GM12878 (cell line): ENCODE measurements at regions not wholly inside any gene's neighbourhood (a gene's known extent, or its start where the extent isn't known, plus 50 kb on each side); places are given as distances from the start of the nearest gene placed in this dataset.

ENCODE experiments used
- ATAC-seq: fragments of 200-7000 bp; cut with Tn5 transposase; 3 replicates; pipeline ENCODE4 v1.9.1; 2020; ENCODE audit warnings: mild to moderate bottlenecking, moderate library complexity
- BruUV-seq: library from RNA; stranded (reverse); fragments of 400-500 nt; replicated peaks from 2 replicates; lab custom pipeline; 2021; lab: Mats Ljungman, UMichigan
- CTCF ChIA-PET: fragments of 300-600 bp; sonication (Branson Sonifier 250); formaldehyde crosslinking; extraction: SDS; loops from one replicate; lab custom pipeline; 2021; ENCODE audit warnings: inconsistent platforms; lab: Yijun Ruan, JAX
- POLR2A ChIA-PET: fragments of 350-600 bp; formaldehyde crosslinking; extraction: SDS; loops from one replicate; lab custom pipeline; 2021; ENCODE audit warnings: inconsistent platforms; lab: Charles Lee
- RAD21 ChIA-PET: fragments of 300-600 bp; sonication (Branson Sonifier 250); formaldehyde crosslinking; loops from one replicate; lab custom pipeline; 2023; ENCODE audit warnings: antibody characterized with exemption; ENCODE audit not compliant: unreplicated experiment; lab: Charles Lee
- SMC1A ChIA-PET: fragments of 300-600 bp; sonication (Branson Sonifier 250); formaldehyde crosslinking; loops from one replicate; lab custom pipeline; 2023; ENCODE audit not compliant: unreplicated experiment, uncharacterized antibody; lab: Charles Lee
- DNase-seq: peaks from one replicate; pipeline ENCODE4 v3.0.0-alpha.2; 2011; ENCODE audit warnings: low read depth, low spot score
- FAIRE-seq: peaks from 3 replicates; lab custom pipeline; 2011; peaks lifted over from hg19 to GRCh38; lab: Jason Lieb, UNC
- H2AFZ ChIP-seq: 2 replicates; pipeline ENCODE4 v1.6.0; 2011; ENCODE audit warnings: low read depth, low read length, control low read depth; ENCODE audit not compliant: control insufficient read depth
- H3K27ac ChIP-seq: 2 replicates; pipeline ENCODE4 v1.5.1; 2011; ENCODE audit warnings: control low read depth; ENCODE audit not compliant: control insufficient read depth, insufficient read depth
- H3K27me3 ChIP-seq, 2 experiments: replicated peaks in 1 of 2; 2 replicates each; pipeline versions ENCODE4 v1.6.0 to v1.6.1; 2011; ENCODE audit warnings: low read length in 1 of 2; ENCODE audit not compliant: control insufficient read depth in 2 of 2, insufficient read depth in 2 of 2
- H3K36me3 ChIP-seq, 2 experiments: 2 replicates each; pipeline ENCODE4 v1.5.1; 2011; ENCODE audit warnings: low read length in 1 of 2; ENCODE audit not compliant: control insufficient read depth in 2 of 2, insufficient read depth in 2 of 2
- H3K4me1 ChIP-seq: 2 replicates; pipeline ENCODE4 v1.6.1; 2011; ENCODE audit warnings: mild to moderate bottlenecking, low read length, moderate library complexity, mixed read lengths; ENCODE audit not compliant: control insufficient read depth, insufficient read depth
- H3K4me2 ChIP-seq: 2 replicates; pipeline ENCODE4 v1.6.0; 2011; ENCODE audit warnings: control low read depth; ENCODE audit not compliant: control insufficient read depth, insufficient read depth
- H3K4me3 ChIP-seq: fragments of 200-600 bp; sonication (generic); 2 replicates; pipeline ENCODE4 v1.5.1; 2016
- H3K79me2 ChIP-seq: 2 replicates; pipeline ENCODE4 v1.6.0; 2011; ENCODE audit warnings: low read length; ENCODE audit not compliant: control insufficient read depth, insufficient read depth
- H3K9ac ChIP-seq: 2 replicates; pipeline ENCODE4 v1.8.0; 2011; ENCODE audit warnings: low read length, control low read depth, mixed read lengths; ENCODE audit not compliant: control insufficient read depth, insufficient read depth
- H3K9me3 ChIP-seq: replicated peaks from 3 replicates; pipeline ENCODE4 v1.5.1; 2011; ENCODE audit warnings: mild to moderate bottlenecking, low read length; ENCODE audit not compliant: control insufficient read depth, insufficient read depth
- H4K20me1 ChIP-seq: 2 replicates; pipeline ENCODE4 v1.6.0; 2011; ENCODE audit not compliant: control insufficient read depth, insufficient read depth
- IKZF2 ChIP-seq, 2 experiments: fragments of 450-650 bp; IDR thresholded peaks; 2 replicates each; pipeline ENCODE4 v1.6.1; 2017; ENCODE audit warnings: mild to moderate bottlenecking in 2 of 2, moderate library complexity in 2 of 2
- KAT2A ChIP-seq: conservative IDR thresholded peaks from 2 replicates; pipeline ENCODE4 v1.6.1; 2011; ENCODE audit warnings: low read depth, low read length; ENCODE audit not compliant: control insufficient read depth
- NR2C1 ChIP-seq: fragments of 450-650 bp; IDR thresholded peaks from 2 replicates; pipeline ENCODE4 v1.6.1; 2017; ENCODE audit warnings: antibody characterized with exemption, mild to moderate bottlenecking, moderate library complexity
- POLR2AphosphoS2 ChIP-seq: IDR thresholded peaks from 2 replicates; pipeline ENCODE4 v1.6.1; 2011; ENCODE audit warnings: low read depth, mild to moderate bottlenecking, low read length, improper control_type of control experiment, moderate library complexity
- RAD21 ChIP-seq: IDR thresholded peaks from 2 replicates; pipeline ENCODE4 v1.6.1; 2011; ENCODE audit warnings: mild to moderate bottlenecking, low read depth, low read length, moderate library complexity; ENCODE audit not compliant: insufficient read depth
- RB1 ChIP-seq: fragments of 450-650 bp; formaldehyde crosslinking; IDR thresholded peaks from 2 replicates; pipeline ENCODE4 v1.6.1; 2017; ENCODE audit warnings: mild to moderate bottlenecking, borderline replicate concordance
- SIX5 ChIP-seq: IDR thresholded peaks from 2 replicates; pipeline ENCODE4 v1.6.1; 2011; ENCODE audit warnings: mild to moderate bottlenecking, low read depth, low read length, moderate library complexity; ENCODE audit not compliant: severe bottlenecking
- SMARCA5 ChIP-seq: fragments of 450-650 bp; IDR thresholded peaks from 2 replicates; pipeline ENCODE4 v1.6.1; 2017; ENCODE audit warnings: mild to moderate bottlenecking
- STAT3 ChIP-seq: IDR thresholded peaks from 2 replicates; pipeline ENCODE4 v1.6.1; 2011; ENCODE audit warnings: low read depth, low read length, improper control_type of control experiment
- ZBED1 ChIP-seq: IDR thresholded peaks from 2 replicates; pipeline ENCODE4 v1.6.1; 2016; ENCODE audit warnings: borderline replicate concordance
- WGBS: methylation state at CpG from one replicate; pipeline ENCODE4 v1.1.6; 2016; ENCODE audit warnings: low lambda C conversion rate; ENCODE audit not compliant: insufficient replicate concordance, insufficient coverage; ENCODE audit errors: missing lambda C conversion rate; 5-methylcytosine and 5-hydroxymethylcytosine counted together
- in situ Hi-C: fragments of 300-500 bp; cut with MboI; formaldehyde crosslinking; loops from 9 replicates; pipeline ENCODE4 v1.14.3; 2018; ENCODE audit warnings: mixed read lengths
- intact Hi-C: fragments of 100-400 bp; cut with micrococcal nuclease; formaldehyde crosslinking; loops from one replicate; pipeline ENCODE4 v1.14.2; 2022; ENCODE audit not compliant: unreplicated experiment
- TF ChIP-seq, protein P1 (sequence below): fragments of 450-650 bp; IDR thresholded peaks from 2 replicates; pipeline ENCODE4 v1.6.1; 2017; ENCODE audit warnings: antibody characterized with exemption, mild to moderate bottlenecking, moderate library complexity
- TF ChIP-seq, protein P2 (sequence below): fragments of 150-350 bp; IDR thresholded peaks from 2 replicates; pipeline ENCODE4 v1.6.1; 2016; ENCODE audit warnings: low read depth, low read length
- TF ChIP-seq, protein P3 (sequence below): fragments of 450-650 bp; formaldehyde crosslinking; IDR thresholded peaks from 2 replicates; pipeline ENCODE4 v1.5.0; 2022; ENCODE audit warnings: mild to moderate bottlenecking, missing genetic modification characterization
- TF ChIP-seq, protein P4 (sequence below): IDR thresholded peaks from 2 replicates; pipeline ENCODE4 v1.6.1; 2011; ENCODE audit warnings: mild to moderate bottlenecking, low read depth, low read length, moderate library complexity; ENCODE audit not compliant: insufficient replicate concordance

DNA sequence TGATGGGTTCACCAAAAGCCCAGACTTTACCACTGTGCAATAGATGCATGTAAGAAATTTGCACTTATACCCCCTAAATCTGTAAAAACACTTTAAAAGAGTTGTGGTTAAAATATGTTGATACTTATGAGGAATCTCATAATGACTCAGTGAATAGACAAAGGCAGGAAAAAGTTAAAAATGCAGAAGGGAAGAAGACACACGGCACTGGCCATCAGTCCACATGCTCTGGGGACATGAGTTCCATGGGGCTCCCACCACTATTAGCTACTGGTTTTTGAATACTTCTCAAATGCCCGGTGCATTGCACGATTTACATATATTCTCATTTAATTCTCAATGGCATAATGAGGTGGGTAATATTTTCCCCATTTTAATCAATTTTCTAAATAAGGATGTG, 59.3 kb upstream of the BLID start (continued):
- TF ChIP-seq STAT3 = no peak
- TF ChIP-seq, protein P1, sequence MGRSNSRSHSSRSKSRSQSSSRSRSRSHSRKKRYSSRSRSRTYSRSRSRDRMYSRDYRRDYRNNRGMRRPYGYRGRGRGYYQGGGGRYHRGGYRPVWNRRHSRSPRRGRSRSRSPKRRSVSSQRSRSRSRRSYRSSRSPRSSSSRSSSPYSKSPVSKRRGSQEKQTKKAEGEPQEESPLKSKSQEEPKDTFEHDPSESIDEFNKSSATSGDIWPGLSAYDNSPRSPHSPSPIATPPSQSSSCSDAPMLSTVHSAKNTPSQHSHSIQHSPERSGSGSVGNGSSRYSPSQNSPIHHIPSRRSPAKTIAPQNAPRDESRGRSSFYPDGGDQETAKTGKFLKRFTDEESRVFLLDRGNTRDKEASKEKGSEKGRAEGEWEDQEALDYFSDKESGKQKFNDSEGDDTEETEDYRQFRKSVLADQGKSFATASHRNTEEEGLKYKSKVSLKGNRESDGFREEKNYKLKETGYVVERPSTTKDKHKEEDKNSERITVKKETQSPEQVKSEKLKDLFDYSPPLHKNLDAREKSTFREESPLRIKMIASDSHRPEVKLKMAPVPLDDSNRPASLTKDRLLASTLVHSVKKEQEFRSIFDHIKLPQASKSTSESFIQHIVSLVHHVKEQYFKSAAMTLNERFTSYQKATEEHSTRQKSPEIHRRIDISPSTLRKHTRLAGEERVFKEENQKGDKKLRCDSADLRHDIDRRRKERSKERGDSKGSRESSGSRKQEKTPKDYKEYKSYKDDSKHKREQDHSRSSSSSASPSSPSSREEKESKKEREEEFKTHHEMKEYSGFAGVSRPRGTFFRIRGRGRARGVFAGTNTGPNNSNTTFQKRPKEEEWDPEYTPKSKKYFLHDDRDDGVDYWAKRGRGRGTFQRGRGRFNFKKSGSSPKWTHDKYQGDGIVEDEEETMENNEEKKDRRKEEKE = no peak
- TF ChIP-seq, protein P2, sequence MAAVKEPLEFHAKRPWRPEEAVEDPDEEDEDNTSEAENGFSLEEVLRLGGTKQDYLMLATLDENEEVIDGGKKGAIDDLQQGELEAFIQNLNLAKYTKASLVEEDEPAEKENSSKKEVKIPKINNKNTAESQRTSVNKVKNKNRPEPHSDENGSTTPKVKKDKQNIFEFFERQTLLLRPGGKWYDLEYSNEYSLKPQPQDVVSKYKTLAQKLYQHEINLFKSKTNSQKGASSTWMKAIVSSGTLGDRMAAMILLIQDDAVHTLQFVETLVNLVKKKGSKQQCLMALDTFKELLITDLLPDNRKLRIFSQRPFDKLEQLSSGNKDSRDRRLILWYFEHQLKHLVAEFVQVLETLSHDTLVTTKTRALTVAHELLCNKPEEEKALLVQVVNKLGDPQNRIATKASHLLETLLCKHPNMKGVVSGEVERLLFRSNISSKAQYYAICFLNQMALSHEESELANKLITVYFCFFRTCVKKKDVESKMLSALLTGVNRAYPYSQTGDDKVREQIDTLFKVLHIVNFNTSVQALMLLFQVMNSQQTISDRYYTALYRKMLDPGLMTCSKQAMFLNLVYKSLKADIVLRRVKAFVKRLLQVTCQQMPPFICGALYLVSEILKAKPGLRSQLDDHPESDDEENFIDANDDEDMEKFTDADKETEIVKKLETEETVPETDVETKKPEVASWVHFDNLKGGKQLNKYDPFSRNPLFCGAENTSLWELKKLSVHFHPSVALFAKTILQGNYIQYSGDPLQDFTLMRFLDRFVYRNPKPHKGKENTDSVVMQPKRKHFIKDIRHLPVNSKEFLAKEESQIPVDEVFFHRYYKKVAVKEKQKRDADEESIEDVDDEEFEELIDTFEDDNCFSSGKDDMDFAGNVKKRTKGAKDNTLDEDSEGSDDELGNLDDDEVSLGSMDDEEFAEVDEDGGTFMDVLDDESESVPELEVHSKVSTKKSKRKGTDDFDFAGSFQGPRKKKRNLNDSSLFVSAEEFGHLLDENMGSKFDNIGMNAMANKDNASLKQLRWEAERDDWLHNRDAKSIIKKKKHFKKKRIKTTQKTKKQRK = no peak
- TF ChIP-seq KAT2A = no peak
- no peak for TF ChIP-seq IKZF2 (IDR thresholded peaks at IDR 0.05)
- no peak for TF ChIP-seq SMARCA5
- TF ChIP-seq ZBED1 = no peak
- no peak for TF ChIP-seq SIX5

DNA sequence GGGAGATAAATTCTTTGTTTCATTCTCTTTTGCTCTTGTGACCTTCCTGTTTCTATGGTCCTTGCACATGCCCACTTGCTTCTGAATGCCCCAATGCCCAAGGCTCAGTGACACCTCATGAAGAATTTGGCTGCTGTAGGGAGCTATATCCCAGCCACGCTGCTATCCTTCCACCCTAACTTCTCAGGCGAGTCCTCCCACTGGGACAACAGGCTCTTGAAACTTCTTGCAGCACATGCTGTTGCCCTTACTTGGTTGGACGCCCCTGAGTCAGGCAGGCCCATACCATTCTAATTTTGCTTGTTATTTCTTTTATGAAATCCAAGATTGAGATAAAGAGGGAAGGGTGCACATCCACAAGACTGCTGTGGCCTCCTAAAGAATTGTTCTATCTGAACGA, 57.6 kb upstream of the BLID start:
- POLR2A ChIA-PET = no interaction called here
- H3K9ac ChIP-seq = no peak overlapping the region
- H3K27me3 ChIP-seq = no peaks in the 10 kb centered on the region; a peak in 1 of 4 replicates
- SMC1A ChIA-PET = no interaction called here
- H3K4me1 ChIP-seq = no peaks in the 10 kb centered on the region
- H2AFZ ChIP-seq = no peak overlapping the region
- DNase-seq = no peak
- intact Hi-C loops (no loop called here), in situ Hi-C loops (no loop called here)
- RAD21 ChIA-PET = no interaction called here
- CTCF ChIA-PET = no interaction called here
- WGBS = 5% methylated on average over 4 of the region's 4 CpGs
- no peak for FAIRE-seq
- no peaks in the 10 kb centered on the region for H3K9me3 ChIP-seq
- H3K4me2 ChIP-seq = no peak overlapping the region
- no TSS peak for BruUV-seq
- no peaks in the 10 kb centered on the region for H3K36me3 ChIP-seq
- H4K20me1 ChIP-seq = no peaks in the 10 kb centered on the region
- H3K79me2 ChIP-seq = no peaks in the 10 kb centered on the region
- no peak for ATAC-seq
- no peak overlapping the region for H3K4me3 ChIP-seq
- H3K27ac ChIP-seq = no peak overlapping the region
- TF ChIP-seq RB1 = no peak
- TF ChIP-seq RAD21 = no peak
- TF ChIP-seq, protein P3, sequence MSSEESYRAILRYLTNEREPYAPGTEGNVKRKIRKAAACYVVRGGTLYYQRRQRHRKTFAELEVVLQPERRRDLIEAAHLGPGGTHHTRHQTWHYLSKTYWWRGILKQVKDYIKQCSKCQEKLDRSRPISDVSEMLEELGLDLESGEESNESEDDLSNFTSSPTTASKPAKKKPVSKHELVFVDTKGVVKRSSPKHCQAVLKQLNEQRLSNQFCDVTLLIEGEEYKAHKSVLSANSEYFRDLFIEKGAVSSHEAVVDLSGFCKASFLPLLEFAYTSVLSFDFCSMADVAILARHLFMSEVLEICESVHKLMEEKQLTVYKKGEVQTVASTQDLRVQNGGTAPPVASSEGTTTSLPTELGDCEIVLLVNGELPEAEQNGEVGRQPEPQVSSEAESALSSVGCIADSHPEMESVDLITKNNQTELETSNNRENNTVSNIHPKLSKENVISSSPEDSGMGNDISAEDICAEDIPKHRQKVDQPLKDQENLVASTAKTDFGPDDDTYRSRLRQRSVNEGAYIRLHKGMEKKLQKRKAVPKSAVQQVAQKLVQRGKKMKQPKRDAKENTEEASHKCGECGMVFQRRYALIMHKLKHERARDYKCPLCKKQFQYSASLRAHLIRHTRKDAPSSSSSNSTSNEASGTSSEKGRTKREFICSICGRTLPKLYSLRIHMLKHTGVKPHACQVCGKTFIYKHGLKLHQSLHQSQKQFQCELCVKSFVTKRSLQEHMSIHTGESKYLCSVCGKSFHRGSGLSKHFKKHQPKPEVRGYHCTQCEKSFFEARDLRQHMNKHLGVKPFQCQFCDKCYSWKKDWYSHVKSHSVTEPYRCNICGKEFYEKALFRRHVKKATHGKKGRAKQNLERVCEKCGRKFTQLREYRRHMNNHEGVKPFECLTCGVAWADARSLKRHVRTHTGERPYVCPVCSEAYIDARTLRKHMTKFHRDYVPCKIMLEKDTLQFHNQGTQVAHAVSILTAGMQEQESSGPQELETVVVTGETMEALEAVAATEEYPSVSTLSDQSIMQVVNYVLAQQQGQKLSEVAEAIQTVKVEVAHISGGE (CRISPR knock-in tag) = no peak
- TF ChIP-seq POLR2AphosphoS2 = no peak
- TF ChIP-seq, protein P4, sequence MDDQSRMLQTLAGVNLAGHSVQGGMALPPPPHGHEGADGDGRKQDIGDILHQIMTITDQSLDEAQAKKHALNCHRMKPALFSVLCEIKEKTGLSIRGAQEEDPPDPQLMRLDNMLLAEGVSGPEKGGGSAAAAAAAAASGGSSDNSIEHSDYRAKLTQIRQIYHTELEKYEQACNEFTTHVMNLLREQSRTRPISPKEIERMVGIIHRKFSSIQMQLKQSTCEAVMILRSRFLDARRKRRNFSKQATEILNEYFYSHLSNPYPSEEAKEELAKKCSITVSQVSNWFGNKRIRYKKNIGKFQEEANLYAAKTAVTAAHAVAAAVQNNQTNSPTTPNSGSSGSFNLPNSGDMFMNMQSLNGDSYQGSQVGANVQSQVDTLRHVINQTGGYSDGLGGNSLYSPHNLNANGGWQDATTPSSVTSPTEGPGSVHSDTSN = no peak
- TF ChIP-seq NR2C1 = no peak
